ENCODE measurements at regions not wholly inside any gene's neighbourhood (a gene's known extent, or its start where the extent isn't known, plus 50 kb on each side); places are given as distances from the start of the nearest gene placed in this dataset.

GRCh38 chr2:175463169-175463568 lies 281.7 kb upstream of the ATP5MC3 start:
- no peaks in the 10 kb centered on the region for H3K36me3 ChIP-seq (ENCODE audit: insufficient read depth, low read length, poor library complexity, severe bottlenecking)
- ChIA-PET POLR2A (ENCODE audit: low non-redundant PET) (no interaction called here), CTCF (no interaction called here)
- H3K27me3 ChIP-seq (replicated peaks; ENCODE audit: insufficient read depth, low read depth, low read length, poor library complexity): peaks cover 3% of the 10 kb centered on the region
- no peaks in the 10 kb centered on the region for H3K9me3 ChIP-seq (ENCODE audit: low read depth, low read length, poor library complexity, severe bottlenecking)
- no peaks in the 10 kb centered on the region for H3K4me1 ChIP-seq (ENCODE audit: insufficient read depth, low read length, poor library complexity, severe bottlenecking)
- intact Hi-C loops (cut with micrococcal nuclease; ENCODE audit: unreplicated experiment): no loop called here
- no peak overlapping the region for H3K4me3 ChIP-seq (ENCODE audit: low read depth, low read length, poor library complexity, severe bottlenecking)
- no peak for TF ChIP-seq EZH2 (IDR thresholded peaks at IDR 0.05; ENCODE audit: borderline replicate concordance, low read depth, low read length, poor library complexity, severe bottlenecking)
- BruUV-seq (replicated peaks): no TSS peak
- no peak for DNase-seq (ENCODE audit: low spot score)
- no peak overlapping the region for H3K27ac ChIP-seq (ENCODE audit: low read depth, low read length, poor library complexity, severe bottlenecking)

GRCh38 chr2:175462246-175462645 lies 280.7 kb upstream of the ATP5MC3 start:
- no peak overlapping the region for H3K27ac ChIP-seq (ENCODE audit: low read depth, low read length, poor library complexity, severe bottlenecking)
- DNase-seq (ENCODE audit: low spot score): no peak
- TF ChIP-seq EZH2 (IDR thresholded peaks at IDR 0.05; ENCODE audit: borderline replicate concordance, low read depth, low read length, poor library complexity, severe bottlenecking): no peak
- TF ChIP-seq, protein P1, sequence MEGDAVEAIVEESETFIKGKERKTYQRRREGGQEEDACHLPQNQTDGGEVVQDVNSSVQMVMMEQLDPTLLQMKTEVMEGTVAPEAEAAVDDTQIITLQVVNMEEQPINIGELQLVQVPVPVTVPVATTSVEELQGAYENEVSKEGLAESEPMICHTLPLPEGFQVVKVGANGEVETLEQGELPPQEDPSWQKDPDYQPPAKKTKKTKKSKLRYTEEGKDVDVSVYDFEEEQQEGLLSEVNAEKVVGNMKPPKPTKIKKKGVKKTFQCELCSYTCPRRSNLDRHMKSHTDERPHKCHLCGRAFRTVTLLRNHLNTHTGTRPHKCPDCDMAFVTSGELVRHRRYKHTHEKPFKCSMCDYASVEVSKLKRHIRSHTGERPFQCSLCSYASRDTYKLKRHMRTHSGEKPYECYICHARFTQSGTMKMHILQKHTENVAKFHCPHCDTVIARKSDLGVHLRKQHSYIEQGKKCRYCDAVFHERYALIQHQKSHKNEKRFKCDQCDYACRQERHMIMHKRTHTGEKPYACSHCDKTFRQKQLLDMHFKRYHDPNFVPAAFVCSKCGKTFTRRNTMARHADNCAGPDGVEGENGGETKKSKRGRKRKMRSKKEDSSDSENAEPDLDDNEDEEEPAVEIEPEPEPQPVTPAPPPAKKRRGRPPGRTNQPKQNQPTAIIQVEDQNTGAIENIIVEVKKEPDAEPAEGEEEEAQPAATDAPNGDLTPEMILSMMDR (conservative IDR thresholded peaks at IDR 0.05; ENCODE audit: low read depth, low read length): no peak
- intact Hi-C loops (cut with micrococcal nuclease; ENCODE audit: unreplicated experiment): no loop called here
- ChIA-PET CTCF (no interaction called here), POLR2A (ENCODE audit: low non-redundant PET) (no interaction called here)
- H3K36me3 ChIP-seq (ENCODE audit: insufficient read depth, low read length, poor library complexity, severe bottlenecking): no peaks in the 10 kb centered on the region
- H3K9me3 ChIP-seq (ENCODE audit: low read depth, low read length, poor library complexity, severe bottlenecking): no peaks in the 10 kb centered on the region
- peaks cover 8% of the 10 kb centered on the region for H3K27me3 ChIP-seq (replicated peaks; ENCODE audit: insufficient read depth, low read depth, low read length, poor library complexity)
- H3K4me3 ChIP-seq (ENCODE audit: low read depth, low read length, poor library complexity, severe bottlenecking): no peak overlapping the region
- no TSS peak for BruUV-seq (replicated peaks)
- H3K4me1 ChIP-seq (ENCODE audit: insufficient read depth, low read length, poor library complexity, severe bottlenecking): no peaks in the 10 kb centered on the region

DNA sequence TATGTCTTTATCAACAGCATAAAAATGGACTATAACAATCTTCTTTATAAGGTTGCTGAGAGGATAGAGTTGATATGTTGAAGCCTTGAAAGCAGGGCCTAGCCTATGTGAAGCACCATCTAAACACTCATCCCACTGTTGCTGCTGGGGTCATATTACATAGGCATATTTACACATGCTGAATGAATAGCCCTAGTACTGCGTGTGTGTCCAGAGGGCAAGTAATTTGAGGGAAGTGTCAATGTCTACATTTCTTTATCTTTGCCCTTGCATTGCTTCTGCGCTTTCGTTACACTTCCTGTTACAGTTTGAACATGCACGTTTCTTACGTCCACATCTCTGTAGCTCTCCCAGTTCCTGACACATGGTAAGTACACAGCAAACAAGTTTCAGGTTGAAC lies 280.3 kb upstream of the ATP5MC3 start:
- ChIA-PET POLR2A (ENCODE audit: low non-redundant PET) (no interaction called here), CTCF (no interaction called here)
- BruUV-seq (replicated peaks): no TSS peak
- no peak for DNase-seq (ENCODE audit: low spot score)
- Histone ChIP-seq H3K27ac (ENCODE audit: low read depth, low read length, poor library complexity, severe bottlenecking) (no peak overlapping the region), H3K9me3 (ENCODE audit: low read depth, low read length, poor library complexity, severe bottlenecking) (no peaks in the 10 kb centered on the region), H3K27me3 (replicated peaks; ENCODE audit: insufficient read depth, low read depth, low read length, poor library complexity) (peaks cover 8% of the 10 kb centered on the region), H3K4me1 (ENCODE audit: insufficient read depth, low read length, poor library complexity, severe bottlenecking) (no peaks in the 10 kb centered on the region), H3K36me3 (ENCODE audit: insufficient read depth, low read length, poor library complexity, severe bottlenecking) (no peaks in the 10 kb centered on the region), H3K4me3 (ENCODE audit: low read depth, low read length, poor library complexity, severe bottlenecking) (no peak overlapping the region)
- TF ChIP-seq EZH2 (IDR thresholded peaks at IDR 0.05; ENCODE audit: borderline replicate concordance, low read depth, low read length, poor library complexity, severe bottlenecking): no peak
- TF ChIP-seq, protein P1 (conservative IDR thresholded peaks at IDR 0.05; ENCODE audit: low read depth, low read length): no peak
- intact Hi-C loops (cut with micrococcal nuclease; ENCODE audit: unreplicated experiment): no loop called here

GRCh38 chr2:175457895-175458448 lies 276.5 kb upstream of the ATP5MC3 start:
- ChIA-PET POLR2A (ENCODE audit: low non-redundant PET) (no interaction called here), CTCF (no interaction called here)
- H3K27me3 ChIP-seq (replicated peaks; ENCODE audit: insufficient read depth, low read depth, low read length, poor library complexity): peaks cover 14% of the 10 kb centered on the region
- BruUV-seq (replicated peaks): no TSS peak
- H3K4me3 ChIP-seq (ENCODE audit: low read depth, low read length, poor library complexity, severe bottlenecking): no peak overlapping the region
- no peak for TF ChIP-seq EZH2 (IDR thresholded peaks at IDR 0.05; ENCODE audit: borderline replicate concordance, low read depth, low read length, poor library complexity, severe bottlenecking)
- TF ChIP-seq, protein P1 (conservative IDR thresholded peaks at IDR 0.05; ENCODE audit: low read depth, low read length): no peak
- no peaks in the 10 kb centered on the region for H3K9me3 ChIP-seq (ENCODE audit: low read depth, low read length, poor library complexity, severe bottlenecking)
- H3K4me1 ChIP-seq (ENCODE audit: insufficient read depth, low read length, poor library complexity, severe bottlenecking): peaks cover 5% of the 10 kb centered on the region
- no peak overlapping the region for H3K27ac ChIP-seq (ENCODE audit: low read depth, low read length, poor library complexity, severe bottlenecking)
- no peaks in the 10 kb centered on the region for H3K36me3 ChIP-seq (ENCODE audit: insufficient read depth, low read length, poor library complexity, severe bottlenecking)
- intact Hi-C loops (cut with micrococcal nuclease; ENCODE audit: unreplicated experiment): no loop called here
- DNase-seq (ENCODE audit: low spot score): no peak

Measured in A673 (cell line).